Parathyroid adenoma (tissue), 2 donors: ENCODE measurements at regions not wholly inside any gene's neighbourhood (a gene's known extent, or its start where the extent isn't known, plus 50 kb on each side); places are given as distances from the start of the nearest gene placed in this dataset.
"Not testable (repeated sequence)": the region's sequence is repeated elsewhere in the genome, so short reads cannot be mapped to it uniquely, and the experiment has no call there.

Experiments
- H2AFZ ChIP-seq: fragments of 300-600 bp; sonication (generic); one replicate; pipeline ENCODE4 v1.7.0; 2017; ENCODE audit warnings: antibody characterized with exemption, mild to moderate bottlenecking
- H3K27ac ChIP-seq: fragments of 300-600 bp; sonication (generic); one replicate; pipeline ENCODE4 v1.7.0; 2017
- H3K27me3 ChIP-seq: fragments of 300-600 bp; sonication (generic); one replicate; pipeline ENCODE4 v1.7.0; 2017; ENCODE audit warnings: low read length; ENCODE audit not compliant: control insufficient read depth, insufficient read depth
- H3K36me3 ChIP-seq: fragments of 300-600 bp; sonication (generic); one replicate; pipeline ENCODE4 v1.7.0; 2017; ENCODE audit warnings: low read length; ENCODE audit not compliant: control insufficient read depth, insufficient read depth
- H3K4me1 ChIP-seq: fragments of 300-600 bp; sonication (generic); one replicate; pipeline ENCODE4 v1.7.0; 2017; ENCODE audit warnings: control low read depth
- H3K4me2 ChIP-seq: fragments of 300-600 bp; sonication (generic); one replicate; pipeline ENCODE4 v1.7.0; 2017; ENCODE audit warnings: low read length
- H3K4me3 ChIP-seq: fragments of 300-600 bp; sonication (generic); one replicate; pipeline ENCODE4 v1.7.0; 2017; ENCODE audit warnings: low read depth, low read length
- H3K79me2 ChIP-seq: fragments of 300-600 bp; sonication (generic); one replicate; pipeline ENCODE4 v1.7.0; 2017; ENCODE audit warnings: control low read depth
- H3K9ac ChIP-seq: fragments of 300-600 bp; sonication (generic); one replicate; pipeline ENCODE4 v1.7.0; 2017; ENCODE audit warnings: mild to moderate bottlenecking
- H3K9me3 ChIP-seq: fragments of 300-600 bp; sonication (generic); one replicate; pipeline ENCODE4 v1.7.0; 2017; ENCODE audit warnings: low read length; ENCODE audit not compliant: control insufficient read depth
- TF ChIP-seq, protein P1 (sequence below): fragments of 300-600 bp; sonication (generic); IDR thresholded peaks from one replicate; pipeline ENCODE4 v1.7.0; 2017; ENCODE audit warnings: antibody characterized with exemption, mild to moderate bottlenecking
- donor health status: primary hyperparathyroidism.

DNA sequence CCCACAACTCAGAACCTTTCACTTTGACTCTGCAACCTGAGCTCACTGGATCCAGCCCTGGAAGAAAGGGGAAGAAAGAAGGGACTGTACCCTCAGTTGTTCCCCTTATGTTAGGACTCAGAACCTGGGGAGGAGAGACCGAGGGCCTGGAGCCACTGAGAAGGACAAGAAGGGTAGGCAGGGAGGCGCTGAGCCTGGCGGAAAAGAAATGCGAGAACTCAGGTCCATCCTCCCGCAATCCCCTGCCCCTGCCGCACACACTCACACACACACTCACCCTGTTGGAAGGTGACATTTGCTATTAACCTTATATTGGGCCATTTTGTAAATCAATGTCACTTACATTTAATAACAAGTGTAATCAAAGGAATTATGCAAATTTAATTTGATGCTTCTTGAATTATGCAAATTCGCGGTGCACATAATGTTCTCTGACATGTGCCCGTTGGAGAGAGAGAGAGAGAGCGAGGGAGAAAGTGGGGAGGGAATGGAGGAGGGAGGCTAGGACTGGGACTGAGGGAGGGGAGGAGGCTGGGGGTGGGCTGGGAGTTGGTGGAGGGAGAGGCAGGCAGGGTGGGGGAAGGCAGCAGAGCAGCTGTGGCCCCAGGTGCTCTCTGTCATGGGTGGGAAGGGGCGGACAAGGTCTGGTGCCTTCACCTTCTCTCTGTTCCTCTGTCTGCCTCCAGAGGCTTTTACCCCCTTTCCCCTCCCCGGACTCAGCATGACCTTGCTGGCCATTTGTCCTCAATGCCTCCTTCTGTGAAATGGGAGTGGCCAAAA lies 99.6 kb upstream of the PAX2 start:
- no peaks in the 10 kb centered on the region for H3K9me3 ChIP-seq
- H3K4me2 ChIP-seq, result no peak overlapping the region
- no peaks in the 10 kb centered on the region for H3K36me3 ChIP-seq
- H2AFZ ChIP-seq, result no peak overlapping the region
- no peak overlapping the region for H3K27ac ChIP-seq
- H3K79me2 ChIP-seq, result no peaks in the 10 kb centered on the region
- no peaks in the 10 kb centered on the region for H3K4me1 ChIP-seq
- H3K4me3 ChIP-seq, result no peak overlapping the region
- TF ChIP-seq, protein P1, sequence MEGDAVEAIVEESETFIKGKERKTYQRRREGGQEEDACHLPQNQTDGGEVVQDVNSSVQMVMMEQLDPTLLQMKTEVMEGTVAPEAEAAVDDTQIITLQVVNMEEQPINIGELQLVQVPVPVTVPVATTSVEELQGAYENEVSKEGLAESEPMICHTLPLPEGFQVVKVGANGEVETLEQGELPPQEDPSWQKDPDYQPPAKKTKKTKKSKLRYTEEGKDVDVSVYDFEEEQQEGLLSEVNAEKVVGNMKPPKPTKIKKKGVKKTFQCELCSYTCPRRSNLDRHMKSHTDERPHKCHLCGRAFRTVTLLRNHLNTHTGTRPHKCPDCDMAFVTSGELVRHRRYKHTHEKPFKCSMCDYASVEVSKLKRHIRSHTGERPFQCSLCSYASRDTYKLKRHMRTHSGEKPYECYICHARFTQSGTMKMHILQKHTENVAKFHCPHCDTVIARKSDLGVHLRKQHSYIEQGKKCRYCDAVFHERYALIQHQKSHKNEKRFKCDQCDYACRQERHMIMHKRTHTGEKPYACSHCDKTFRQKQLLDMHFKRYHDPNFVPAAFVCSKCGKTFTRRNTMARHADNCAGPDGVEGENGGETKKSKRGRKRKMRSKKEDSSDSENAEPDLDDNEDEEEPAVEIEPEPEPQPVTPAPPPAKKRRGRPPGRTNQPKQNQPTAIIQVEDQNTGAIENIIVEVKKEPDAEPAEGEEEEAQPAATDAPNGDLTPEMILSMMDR, result no peak
- no peak overlapping the region for H3K9ac ChIP-seq
- no peaks in the 10 kb centered on the region for H3K27me3 ChIP-seq

DNA sequence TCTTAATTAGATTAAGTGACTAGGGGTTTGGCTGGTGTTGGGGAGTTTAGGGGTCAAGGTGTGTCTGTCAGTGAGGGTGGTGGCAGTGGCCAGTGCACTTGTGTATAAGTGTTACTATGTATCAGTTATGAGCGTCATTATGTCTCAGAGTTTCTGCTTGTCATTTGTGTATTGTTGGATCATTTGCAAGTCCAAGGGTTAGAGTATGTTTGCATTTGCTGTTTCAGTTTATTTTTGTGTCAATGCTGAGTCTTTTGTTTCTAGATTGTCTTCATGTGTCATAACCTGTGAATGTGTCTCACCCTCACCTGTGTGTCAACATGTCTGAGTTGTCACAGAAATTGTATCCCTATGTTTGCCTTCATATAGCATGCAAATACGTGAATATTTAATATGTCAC lies 97.5 kb upstream of the PAX2 start:
- Histone ChIP-seq H3K9me3 (no peaks in the 10 kb centered on the region), H3K4me1 (no peaks in the 10 kb centered on the region), H3K27ac (no peak overlapping the region), H3K27me3 (no peaks in the 10 kb centered on the region), H3K79me2 (no peaks in the 10 kb centered on the region), H3K9ac (no peak overlapping the region), H3K4me2 (no peak overlapping the region), H2AFZ (no peak overlapping the region), H3K4me3 (no peak overlapping the region), H3K36me3 (no peaks in the 10 kb centered on the region)
- TF ChIP-seq, protein P1, result no peak

DNA sequence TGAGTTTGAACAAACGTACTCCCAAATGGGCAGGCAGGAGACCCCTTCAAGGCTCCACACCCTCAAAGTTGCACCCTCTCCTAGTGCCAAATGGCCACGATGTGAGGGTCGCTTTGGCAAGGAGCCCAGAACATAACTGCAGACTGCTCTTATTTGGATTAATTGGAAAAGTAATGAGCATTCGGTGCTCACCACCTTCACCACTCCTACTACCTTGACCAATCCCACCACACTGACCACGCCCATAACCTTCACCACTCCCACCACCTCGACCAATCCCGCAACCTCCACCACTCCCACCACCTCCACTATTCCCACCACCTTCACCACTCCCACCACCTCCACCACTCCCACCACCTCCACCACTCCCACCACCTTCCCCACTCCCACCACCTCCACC lies 94.7 kb upstream of the PAX2 start:
- Histone ChIP-seq H3K4me2 (no peak overlapping the region), H2AFZ (no peak overlapping the region), H3K9ac (no peak overlapping the region), H3K4me3 (no peak overlapping the region), H3K27me3 (no peaks in the 10 kb centered on the region), H3K27ac (no peak overlapping the region), H3K79me2 (no peaks in the 10 kb centered on the region), H3K9me3 (no peaks in the 10 kb centered on the region), H3K36me3 (no peaks in the 10 kb centered on the region), H3K4me1 (no peaks in the 10 kb centered on the region)
- TF ChIP-seq, protein P1, result no peak

DNA sequence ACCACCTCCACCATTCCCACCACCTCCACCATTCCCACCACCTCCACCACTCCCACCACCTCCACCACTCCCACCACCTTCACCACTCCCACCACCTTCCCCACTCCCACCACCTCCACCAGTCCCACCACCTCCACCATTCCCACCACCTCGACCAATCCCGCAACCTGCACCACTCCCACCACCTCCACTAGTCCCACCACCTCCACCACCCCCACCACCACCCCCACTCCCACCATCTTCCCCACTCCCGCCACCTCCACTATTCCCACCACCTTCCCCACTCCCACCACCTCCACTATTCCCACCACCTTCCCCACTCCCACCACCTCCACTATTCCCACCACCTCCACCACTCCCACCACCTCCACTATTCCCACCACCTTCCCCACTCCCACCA lies 94.3 kb upstream of the PAX2 start:
- H2AFZ ChIP-seq, H3K9me3 ChIP-seq, H3K9ac ChIP-seq, H3K4me2 ChIP-seq, H3K36me3 ChIP-seq, H3K4me3 ChIP-seq, H3K79me2 ChIP-seq, H3K4me1 ChIP-seq, H3K27me3 ChIP-seq, H3K27ac ChIP-seq: not testable (repeated sequence)

DNA sequence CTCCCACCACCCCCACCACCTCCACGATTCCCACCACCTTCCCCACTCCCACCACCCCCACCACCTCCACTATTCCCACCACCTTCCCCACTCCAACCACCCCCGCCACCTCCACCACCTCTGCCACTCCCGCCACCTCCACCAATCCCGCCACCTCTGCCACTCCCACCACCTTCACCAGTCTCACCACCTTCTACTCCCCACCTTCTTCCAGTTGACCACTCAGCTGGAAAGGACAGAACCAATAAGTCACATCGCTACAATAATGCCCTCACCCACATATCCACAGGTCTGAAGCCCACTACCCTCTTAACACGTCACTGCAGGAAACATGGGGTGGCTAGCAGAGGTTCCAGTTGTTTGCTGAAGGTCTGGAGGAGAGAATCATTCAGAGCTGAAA lies 93.5 kb upstream of the PAX2 start:
- Histone ChIP-seq H3K27ac (no peak overlapping the region), H3K36me3 (no peaks in the 10 kb centered on the region), H3K9ac (no peak overlapping the region), H3K4me3 (no peak overlapping the region), H2AFZ (no peak overlapping the region), H3K9me3 (no peaks in the 10 kb centered on the region), H3K79me2 (no peaks in the 10 kb centered on the region), H3K4me2 (no peak overlapping the region), H3K4me1 (no peaks in the 10 kb centered on the region), H3K27me3 (no peaks in the 10 kb centered on the region)
- TF ChIP-seq, protein P1, result no peak
